PC-3 (cell line): ENCODE measurements at regions not wholly inside any gene's neighbourhood (a gene's known extent, or its start where the extent isn't known, plus 50 kb on each side); places are given as distances from the start of the nearest gene placed in this dataset.

Experiments used
- ATAC-seq: fragments of 200-7000 bp; cut with Tn5 transposase; 2 replicates; pipeline ENCODE4 v1.9.1; 2020; ENCODE audit warnings: mild to moderate bottlenecking, moderate library complexity
- BruUV-seq: library from RNA; stranded (reverse); fragments of 400-500 nt; replicated peaks from 2 replicates; lab custom pipeline; 2021; lab: Mats Ljungman, UMichigan
- CTCF ChIA-PET: fragments of 300-600 bp; sonication (Branson Sonifier 250); formaldehyde crosslinking; loops from one replicate; lab custom pipeline; 2022; ENCODE audit warnings: antibody characterized with exemption; lab: Charles Lee
- POLR2A ChIA-PET: fragments of 300-600 bp; sonication (Branson Sonifier 250); formaldehyde crosslinking; loops from one replicate; lab custom pipeline; 2022; ENCODE audit warnings: antibody characterized with exemption; ENCODE audit not compliant: unreplicated experiment; lab: Charles Lee
- DNase-seq: peaks from one replicate; pipeline ENCODE4 v3.0.0-alpha.2; 2015
- H2AFZ ChIP-seq: fragments of 300-600 bp; sonication (generic); 2 replicates; pipeline ENCODE4 v1.6.0; 2016; ENCODE audit warnings: antibody characterized with exemption, low read length
- H3F3A ChIP-seq: fragments of 300-600 bp; sonication (generic); one replicate; pipeline ENCODE4 v1.6.0; 2017; ENCODE audit warnings: antibody characterized with exemption, low read length, control low read depth, mild to moderate bottlenecking; ENCODE audit not compliant: unreplicated experiment
- H3K27ac ChIP-seq: fragments of 300-600 bp; sonication (generic); 2 replicates; pipeline ENCODE4 v1.5.1; 2016; ENCODE audit warnings: mild to moderate bottlenecking, low read length
- H3K27me3 ChIP-seq: fragments of 300-600 bp; sonication (generic); 2 replicates; pipeline ENCODE4 v1.6.1; 2016; ENCODE audit warnings: low read length, mixed read lengths
- H3K36me3 ChIP-seq: fragments of 300-600 bp; sonication (generic); 2 replicates; pipeline ENCODE4 v1.6.1; 2016; ENCODE audit warnings: low read depth, mixed run types, low read length, mixed read lengths
- H3K4me1 ChIP-seq: fragments of 300-600 bp; sonication (generic); 2 replicates; pipeline ENCODE4 v1.5.1; 2016; ENCODE audit warnings: low read length; ENCODE audit not compliant: insufficient read depth
- H3K4me2 ChIP-seq: fragments of 300-600 bp; sonication (generic); 2 replicates; pipeline ENCODE4 v1.6.0; 2016; ENCODE audit warnings: low read length
- H3K4me3 ChIP-seq: fragments of 300-600 bp; sonication (generic); 2 replicates; pipeline ENCODE4 v1.5.1; 2016; ENCODE audit warnings: mild to moderate bottlenecking, low read length, mixed read lengths
- H3K79me2 ChIP-seq: fragments of 300-600 bp; sonication (generic); 2 replicates; pipeline ENCODE4 v1.6.1; 2017; ENCODE audit warnings: low read length, mixed read lengths
- H3K9ac ChIP-seq: fragments of 300-600 bp; sonication (generic); 2 replicates; pipeline ENCODE4 v1.6.0; 2016; ENCODE audit warnings: mild to moderate bottlenecking, low read length
- H3K9me2 ChIP-seq: fragments of 300-600 bp; sonication (generic); replicated peaks from 2 replicates; pipeline ENCODE4 v1.6.1; 2016; ENCODE audit warnings: mixed run types, low read length, mixed read lengths
- H3K9me3 ChIP-seq: fragments of 300-600 bp; sonication (generic); 2 replicates; pipeline ENCODE4 v1.6.1; 2016; ENCODE audit warnings: low read length, mixed read lengths
- H4K20me1 ChIP-seq: fragments of 300-600 bp; sonication (generic); 2 replicates; pipeline ENCODE4 v1.6.1; 2016; ENCODE audit warnings: low read length, mixed read lengths
- EZH2 ChIP-seq: fragments of 300-600 bp; sonication (generic); IDR thresholded peaks from one replicate; pipeline ENCODE4 v1.6.1; 2017; ENCODE audit warnings: antibody characterized with exemption, mild to moderate bottlenecking, low read length; ENCODE audit not compliant: unreplicated experiment
- EZH2phosphoT487 ChIP-seq: fragments of 300-600 bp; sonication (generic); IDR thresholded peaks from 2 replicates; pipeline ENCODE4 v1.6.1; 2018; ENCODE audit warnings: mild to moderate bottlenecking, antibody characterized with exemption, low read length, borderline replicate concordance
- intact Hi-C: fragments of 100-400 bp; cut with micrococcal nuclease; formaldehyde crosslinking; loops from 2 replicates; pipeline ENCODE4 v1.9.0; 2023
- TF ChIP-seq, protein P1 (sequence below): fragments of 300-600 bp; sonication (generic); conservative IDR thresholded peaks from 2 replicates; pipeline ENCODE4 v1.5.1; 2017; ENCODE audit warnings: antibody characterized with exemption, low read depth, mild to moderate bottlenecking, low read length

DNA sequence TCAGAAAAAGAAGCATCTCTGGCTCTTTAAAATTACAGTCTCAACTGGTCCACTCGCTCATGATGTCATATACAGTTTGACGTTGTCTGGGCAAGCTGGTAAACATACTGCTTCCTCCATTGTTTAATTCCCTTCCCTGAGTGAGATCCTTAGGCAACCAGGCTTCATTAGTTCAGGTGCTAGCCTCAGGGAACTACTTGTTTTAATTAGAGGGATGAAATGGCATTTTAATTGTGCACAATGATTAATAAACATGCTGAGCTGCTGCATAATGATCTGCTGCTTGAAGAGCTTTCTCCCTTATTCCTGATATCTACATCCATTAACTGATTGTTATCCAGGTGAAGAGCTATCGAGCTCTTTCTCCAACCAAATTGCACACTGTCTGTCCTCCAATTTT lies 195.6 kb upstream of the ETAA1 start:
- no peak for TF ChIP-seq EZH2phosphoT487
- TF ChIP-seq EZH2, result no peak
- TF ChIP-seq, protein P1, sequence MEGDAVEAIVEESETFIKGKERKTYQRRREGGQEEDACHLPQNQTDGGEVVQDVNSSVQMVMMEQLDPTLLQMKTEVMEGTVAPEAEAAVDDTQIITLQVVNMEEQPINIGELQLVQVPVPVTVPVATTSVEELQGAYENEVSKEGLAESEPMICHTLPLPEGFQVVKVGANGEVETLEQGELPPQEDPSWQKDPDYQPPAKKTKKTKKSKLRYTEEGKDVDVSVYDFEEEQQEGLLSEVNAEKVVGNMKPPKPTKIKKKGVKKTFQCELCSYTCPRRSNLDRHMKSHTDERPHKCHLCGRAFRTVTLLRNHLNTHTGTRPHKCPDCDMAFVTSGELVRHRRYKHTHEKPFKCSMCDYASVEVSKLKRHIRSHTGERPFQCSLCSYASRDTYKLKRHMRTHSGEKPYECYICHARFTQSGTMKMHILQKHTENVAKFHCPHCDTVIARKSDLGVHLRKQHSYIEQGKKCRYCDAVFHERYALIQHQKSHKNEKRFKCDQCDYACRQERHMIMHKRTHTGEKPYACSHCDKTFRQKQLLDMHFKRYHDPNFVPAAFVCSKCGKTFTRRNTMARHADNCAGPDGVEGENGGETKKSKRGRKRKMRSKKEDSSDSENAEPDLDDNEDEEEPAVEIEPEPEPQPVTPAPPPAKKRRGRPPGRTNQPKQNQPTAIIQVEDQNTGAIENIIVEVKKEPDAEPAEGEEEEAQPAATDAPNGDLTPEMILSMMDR, result no peak
- POLR2A ChIA-PET, result no interaction called here
- Histone ChIP-seq H3K9me2 (no peaks in the 10 kb centered on the region), H3K79me2 (no peaks in the 10 kb centered on the region), H3K4me1 (no peaks in the 10 kb centered on the region), H3K4me3 (no peak overlapping the region), H3K9ac (no peak overlapping the region), H3K4me2 (no peak overlapping the region), H3K27me3 (peaks cover 7% of the 10 kb centered on the region; the same call in 1 of the 2 replicates), H3K27ac (no peak overlapping the region), H2AFZ (no peak overlapping the region), H4K20me1 (no peaks in the 10 kb centered on the region), H3K9me3 (no peaks in the 10 kb centered on the region), H3K36me3 (no peaks in the 10 kb centered on the region), H3F3A (no peaks in the 10 kb centered on the region)
- no peak for ATAC-seq
- no peak for DNase-seq
- BruUV-seq, result no TSS peak
- intact Hi-C loops, result no loop called here
- CTCF ChIA-PET, result no interaction called here

DNA sequence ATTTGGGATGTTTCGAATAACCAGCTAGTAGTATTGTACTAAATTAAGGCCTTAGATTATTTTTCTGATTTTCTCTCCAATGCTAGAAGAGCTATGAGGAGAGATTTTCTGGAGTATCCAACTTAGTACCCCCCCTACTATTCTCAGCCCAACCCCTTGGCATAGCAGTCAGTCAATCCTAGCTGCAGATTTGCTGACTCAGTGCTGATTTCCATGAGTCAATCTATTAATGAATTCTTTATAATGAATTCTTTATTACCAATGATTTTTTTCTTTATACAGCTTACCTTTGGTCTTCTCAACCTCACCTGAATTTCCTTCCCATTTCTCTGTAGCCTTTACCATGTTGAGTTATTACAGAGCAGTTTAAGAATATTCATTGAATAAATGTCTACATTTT lies 192.8 kb upstream of the ETAA1 start:
- Histone ChIP-seq H3K4me3 (no peak overlapping the region), H3K27me3 (peaks cover 1% of the 10 kb centered on the region; the same call in 1 of the 2 replicates), H3K4me2 (no peak overlapping the region), H3K79me2 (no peaks in the 10 kb centered on the region), H2AFZ (no peak overlapping the region), H3K4me1 (no peaks in the 10 kb centered on the region), H4K20me1 (no peaks in the 10 kb centered on the region), H3K9ac (no peak overlapping the region), H3K27ac (no peak overlapping the region), H3K9me2 (0 out of 2 replicates have a peak, but pooled peaks cover 4% of the 10 kb centered on the region), H3K9me3 (no peaks in the 10 kb centered on the region), H3F3A (no peaks in the 10 kb centered on the region), H3K36me3 (no peaks in the 10 kb centered on the region)
- TF ChIP-seq EZH2phosphoT487 (no peak), EZH2 (no peak)
- TF ChIP-seq, protein P1, result no peak
- DNase-seq (no peak), ATAC-seq (no peak)
- CTCF ChIA-PET, result no interaction called here
- POLR2A ChIA-PET, result no interaction called here
- BruUV-seq, result no TSS peak
- intact Hi-C loops, result no loop called here

GRCh38 chr2:67208887-67209500 lies 188.1 kb upstream of the ETAA1 start:
- no peak for DNase-seq
- CTCF ChIA-PET, result no interaction called here
- TF ChIP-seq, protein P1, result no peak
- no peak for TF ChIP-seq EZH2
- no peak for TF ChIP-seq EZH2phosphoT487

More at GRCh38 chr2:67208887-67209500, 188.1 kb upstream of the ETAA1 start:
- Histone ChIP-seq H3K9me2 (0 out of 2 replicates have a peak, but pooled peaks cover 4% of the 10 kb centered on the region), H3K36me3 (no peaks in the 10 kb centered on the region), H3F3A (no peaks in the 10 kb centered on the region), H3K4me1 (no peaks in the 10 kb centered on the region), H3K27me3 (no peaks in the 10 kb centered on the region), H3K4me2 (no peak overlapping the region), H4K20me1 (no peaks in the 10 kb centered on the region), H3K9ac (no peak overlapping the region), H2AFZ (no peak overlapping the region), H3K27ac (no peak overlapping the region), H3K9me3 (no peaks in the 10 kb centered on the region), H3K4me3 (no peak overlapping the region), H3K79me2 (no peaks in the 10 kb centered on the region)
- BruUV-seq, result no TSS peak
- ATAC-seq, result no peak
- intact Hi-C loops, result no loop called here
- POLR2A ChIA-PET, result interaction anchor here (0.5 kb wide), 1 partner anchor 449 kb away, joined by 7 read pairs; no protein-coding TSS in a partner anchor
